Stimulated activated CD4-positive, alpha-beta T cell treated with anti-CD3 and anti-CD28 coated beads, Interleukin-15, amount 100 ng/mL, for 48 hours (primary cell): ENCODE measurements at regions not wholly inside any gene's neighbourhood (a gene's known extent, or its start where the extent isn't known, plus 50 kb on each side); places are given as distances from the start of the nearest gene placed in this dataset.

Experiments
- DNase-seq, 2 donors: peaks; one replicate each; pipeline ENCODE4 v3.0.0-alpha.2; 2020; ENCODE audit warnings: low read depth in 2 of 2

DNA sequence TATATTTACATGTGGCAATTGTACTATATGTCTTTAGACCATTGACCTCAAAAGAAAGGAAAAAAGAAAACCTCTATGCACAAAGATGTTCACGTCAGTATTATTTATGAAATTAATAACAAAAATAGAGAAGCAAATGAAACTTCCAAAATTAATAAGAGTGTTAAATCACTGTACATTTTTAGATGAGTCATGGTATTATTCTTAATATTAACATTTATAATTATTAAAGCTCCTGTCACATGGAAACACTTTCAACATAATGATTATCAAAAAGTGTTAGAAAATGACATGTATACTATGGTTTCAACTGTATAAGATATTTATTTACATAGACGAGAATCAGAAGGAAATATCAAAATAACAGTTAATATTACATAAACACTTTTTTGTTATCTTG, 324.9 kb upstream of the RUNX1 start:
- DNase-seq: no peak

DNA sequence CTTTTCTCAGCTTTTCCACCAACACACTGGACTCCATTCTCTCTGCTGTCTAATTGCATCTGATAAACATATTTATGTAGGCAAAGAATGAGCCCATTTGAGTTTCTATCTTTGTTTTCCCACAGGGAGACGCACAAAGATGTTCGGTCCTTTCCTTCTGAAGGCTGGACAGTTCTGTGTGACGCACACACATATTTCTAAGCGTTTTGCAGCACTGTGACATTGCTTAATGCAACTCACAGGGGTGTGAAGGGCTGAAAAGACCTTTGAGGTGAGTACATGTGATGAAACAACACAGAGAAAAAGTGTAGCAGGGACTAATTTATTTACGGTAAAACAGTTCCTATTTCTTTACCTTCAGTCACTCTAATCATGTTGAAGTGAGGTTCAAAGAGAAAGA, 323.1 kb upstream of the RUNX1 start:
- DNase-seq: no peak

DNA sequence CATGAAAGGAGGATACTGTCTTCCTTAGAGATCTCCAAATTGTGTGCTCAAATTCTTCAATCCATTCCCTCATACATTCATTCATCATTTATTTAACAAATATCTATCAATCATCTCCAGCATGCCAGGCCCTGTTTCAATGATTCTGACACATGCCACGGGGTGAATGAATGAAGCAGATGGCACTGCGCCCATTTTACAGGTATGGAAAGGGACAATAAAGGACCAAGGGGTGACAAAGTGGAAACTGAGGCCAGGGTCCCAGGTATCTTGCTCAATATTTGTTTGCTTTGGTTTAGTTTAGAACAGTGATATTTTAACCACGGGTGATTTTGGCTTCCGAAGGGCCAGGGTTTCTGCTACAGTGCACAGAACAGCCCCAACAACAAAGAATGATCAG, 321.6 kb upstream of the RUNX1 start:
- no peak for DNase-seq

DNA sequence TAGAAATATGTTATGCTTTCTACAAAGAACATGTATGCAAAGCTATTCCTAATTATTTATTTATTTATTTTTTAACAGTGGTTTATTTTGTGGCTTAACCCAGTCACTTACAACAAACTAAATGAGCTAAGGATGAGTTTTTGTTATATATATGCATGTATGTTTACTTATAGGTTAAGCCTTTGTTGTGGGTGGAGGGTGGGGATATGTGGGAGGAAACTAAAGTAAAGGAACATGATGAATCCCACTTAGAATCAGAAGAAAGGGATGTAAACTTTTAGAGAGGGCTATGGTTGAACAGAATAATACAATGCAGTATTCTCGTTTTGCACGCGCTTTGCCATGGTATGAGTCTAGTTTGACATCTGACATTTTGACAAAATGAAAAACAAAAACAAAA, 321.0 kb upstream of the RUNX1 start:
- no peak for DNase-seq

DNA sequence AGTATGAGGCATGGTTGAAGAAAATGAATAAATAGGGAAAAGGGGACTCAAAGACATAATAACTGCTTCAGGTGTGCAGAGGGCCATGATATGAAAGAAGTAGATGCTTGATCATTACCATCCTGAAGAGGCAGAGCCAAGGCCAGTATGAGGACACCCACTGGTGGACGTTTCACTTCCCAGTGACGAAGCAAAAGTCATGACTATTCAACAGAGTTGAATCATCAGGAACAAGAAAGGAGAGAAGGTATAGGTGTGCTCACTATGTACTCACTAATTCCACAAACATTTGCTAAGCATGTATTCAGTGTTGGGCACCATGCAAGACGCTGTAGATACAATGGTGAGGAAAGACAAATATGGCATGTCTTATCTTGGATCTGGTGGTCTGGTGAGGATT, 319.2 kb upstream of the RUNX1 start:
- no peak for DNase-seq

DNA sequence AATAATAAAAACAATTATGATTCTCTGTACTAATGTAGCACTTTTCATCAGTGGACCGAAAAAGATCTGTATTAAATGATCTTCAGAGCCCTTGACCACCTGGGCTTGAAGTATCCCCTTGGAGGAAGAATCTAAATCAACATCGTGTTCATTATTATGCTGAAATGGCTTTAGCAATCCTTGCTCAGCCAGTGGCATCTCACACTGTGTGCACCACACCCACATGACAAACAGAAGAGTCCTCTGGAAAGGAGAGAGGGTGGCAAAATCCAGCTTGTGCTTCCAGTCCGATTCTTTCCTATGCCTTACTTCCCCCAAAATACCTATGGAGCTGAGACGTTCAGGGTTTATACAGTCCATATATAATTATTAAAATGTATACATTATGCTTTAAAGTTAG, 318.5 kb upstream of the RUNX1 start:
- DNase-seq: no peak

DNA sequence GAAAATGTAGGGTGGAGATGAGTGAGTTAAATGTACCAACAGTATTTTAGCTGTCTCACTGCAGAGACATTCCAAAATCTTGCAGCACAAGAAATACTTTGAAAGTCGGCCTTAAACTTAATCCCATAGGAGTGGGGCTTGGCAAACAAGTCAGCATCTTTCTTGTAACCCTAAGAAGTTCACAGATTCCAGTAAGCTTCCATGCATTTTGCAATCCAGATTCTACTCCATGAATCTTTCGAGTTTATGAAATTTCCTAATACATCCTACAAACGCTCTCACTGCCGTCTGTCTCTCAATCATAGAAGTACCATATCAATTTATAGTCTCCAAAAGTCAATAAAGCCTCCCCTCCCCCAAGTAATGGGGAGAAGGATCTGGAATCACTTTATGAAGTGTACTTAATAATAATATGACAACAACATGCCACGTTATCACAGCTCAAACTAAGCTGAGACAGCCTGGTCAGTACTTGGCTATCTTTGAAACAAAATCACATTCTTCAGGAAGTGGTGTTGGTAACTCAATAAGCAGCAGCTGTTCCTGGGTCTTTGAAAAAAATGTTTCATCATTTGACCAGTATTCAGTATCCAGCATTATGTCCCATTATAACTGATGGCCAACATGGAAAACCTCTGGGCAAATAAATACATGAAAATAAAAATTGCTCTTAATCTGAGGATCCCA, 317.4 kb upstream of the RUNX1 start:
- DNase-seq: no peak

DNA sequence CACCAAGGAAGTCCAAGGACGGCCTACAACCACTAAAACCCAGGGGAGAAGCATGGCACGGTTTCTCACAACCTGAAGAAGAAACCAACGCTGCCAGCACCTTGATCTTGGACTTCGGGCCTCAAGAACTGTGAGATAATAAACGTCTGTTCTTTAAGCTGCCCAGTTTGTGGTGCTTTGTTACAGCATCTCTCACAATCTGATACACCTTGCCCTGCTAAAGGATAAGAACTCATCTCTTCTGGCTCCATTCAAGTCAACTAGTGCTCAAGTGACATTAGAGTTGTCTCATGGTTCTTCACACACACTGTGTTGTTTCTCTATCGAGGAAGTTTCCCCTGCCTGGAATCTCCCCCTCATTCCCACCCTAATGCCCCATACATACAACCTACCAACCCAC, 314.4 kb upstream of the RUNX1 start:
- no peak for DNase-seq

DNA sequence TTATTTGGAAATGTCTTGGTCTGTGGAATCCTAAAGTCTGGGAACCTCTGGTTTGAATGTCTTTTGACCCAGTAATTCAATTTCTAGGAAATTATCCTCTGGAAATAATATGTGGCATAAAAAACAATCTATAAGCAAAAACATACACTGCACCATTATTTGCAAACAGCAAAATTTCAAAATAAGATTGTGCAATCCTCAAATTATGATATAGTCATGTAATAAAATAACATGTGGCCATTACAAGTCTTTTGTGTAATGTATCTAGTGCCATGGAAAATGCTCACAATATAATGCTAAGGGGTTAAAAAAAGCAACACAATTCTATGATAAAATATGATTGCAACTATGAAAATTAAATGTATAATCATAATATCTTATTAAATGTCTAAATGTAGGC, 312.9 kb upstream of the RUNX1 start:
- DNase-seq: no peak

DNA sequence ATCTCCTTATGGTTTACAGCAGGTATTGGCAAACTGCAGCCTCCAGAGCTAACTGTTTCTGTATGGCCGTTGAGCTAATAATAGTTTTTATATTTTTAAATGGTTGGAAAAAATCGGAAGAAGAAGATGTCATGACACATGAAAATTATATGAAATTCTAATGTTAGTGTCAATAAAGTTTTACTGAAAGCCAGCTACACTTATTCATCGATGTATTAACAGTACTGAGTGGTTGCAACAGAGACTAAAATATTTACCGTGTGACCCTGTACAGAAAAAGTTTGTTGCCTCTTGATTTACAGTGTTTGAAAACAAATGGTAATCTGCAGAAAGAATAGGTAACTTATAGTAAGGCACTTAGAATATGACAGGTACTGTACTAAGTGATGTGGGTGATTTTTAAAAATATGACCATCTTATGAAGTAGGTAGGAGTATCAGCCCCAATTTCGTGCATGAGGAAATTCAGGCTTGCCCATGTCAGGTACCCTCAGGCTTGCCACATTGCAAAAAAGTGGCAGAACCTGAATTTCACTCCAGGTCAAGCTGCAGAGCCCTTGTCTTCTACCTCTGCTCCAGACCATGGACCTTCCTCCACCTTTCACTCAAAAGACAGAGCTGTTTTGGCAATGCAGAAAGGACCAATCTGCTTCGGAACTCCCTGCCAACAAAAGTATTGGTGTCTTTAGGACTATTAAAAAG, 311.9 kb upstream of the RUNX1 start:
- no peak for DNase-seq

DNA sequence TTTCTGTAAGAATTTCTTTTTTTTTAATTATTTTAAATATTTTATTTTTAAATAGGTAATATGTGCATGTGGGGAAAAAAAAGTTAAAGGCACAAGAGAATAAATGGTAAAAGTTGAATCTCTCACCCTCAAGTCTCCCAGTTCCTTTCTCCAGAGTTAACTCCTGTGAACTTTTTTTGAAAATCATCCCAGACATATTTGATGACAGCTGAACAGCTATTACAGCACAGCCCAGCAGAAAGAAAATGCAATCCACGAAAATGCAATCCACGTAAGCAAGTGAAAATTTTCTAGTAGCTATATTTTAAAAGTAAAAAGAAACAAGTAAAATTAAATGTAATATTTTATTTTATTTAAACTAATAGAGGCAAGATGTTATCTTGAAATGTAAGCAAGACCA, 310.0 kb upstream of the RUNX1 start:
- no peak for DNase-seq

DNA sequence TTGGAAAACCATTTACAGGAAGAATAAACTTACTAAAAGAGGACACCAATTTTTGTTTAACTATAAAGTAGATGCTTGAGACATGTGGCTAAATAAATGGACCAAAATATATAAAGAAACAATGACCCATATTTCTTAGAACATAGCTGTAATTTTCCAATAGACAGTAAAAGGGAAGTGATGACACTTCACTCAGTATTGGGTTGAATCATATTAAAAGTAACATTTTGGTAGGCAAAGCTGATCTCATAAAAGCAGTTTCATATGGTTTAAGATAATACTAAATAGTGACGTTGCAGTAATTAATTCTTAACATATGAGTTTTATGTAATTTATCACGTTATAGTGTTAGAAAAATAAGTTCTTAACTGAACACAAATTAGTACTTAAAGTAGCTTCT, 308.9 kb upstream of the RUNX1 start:
- no peak for DNase-seq

DNA sequence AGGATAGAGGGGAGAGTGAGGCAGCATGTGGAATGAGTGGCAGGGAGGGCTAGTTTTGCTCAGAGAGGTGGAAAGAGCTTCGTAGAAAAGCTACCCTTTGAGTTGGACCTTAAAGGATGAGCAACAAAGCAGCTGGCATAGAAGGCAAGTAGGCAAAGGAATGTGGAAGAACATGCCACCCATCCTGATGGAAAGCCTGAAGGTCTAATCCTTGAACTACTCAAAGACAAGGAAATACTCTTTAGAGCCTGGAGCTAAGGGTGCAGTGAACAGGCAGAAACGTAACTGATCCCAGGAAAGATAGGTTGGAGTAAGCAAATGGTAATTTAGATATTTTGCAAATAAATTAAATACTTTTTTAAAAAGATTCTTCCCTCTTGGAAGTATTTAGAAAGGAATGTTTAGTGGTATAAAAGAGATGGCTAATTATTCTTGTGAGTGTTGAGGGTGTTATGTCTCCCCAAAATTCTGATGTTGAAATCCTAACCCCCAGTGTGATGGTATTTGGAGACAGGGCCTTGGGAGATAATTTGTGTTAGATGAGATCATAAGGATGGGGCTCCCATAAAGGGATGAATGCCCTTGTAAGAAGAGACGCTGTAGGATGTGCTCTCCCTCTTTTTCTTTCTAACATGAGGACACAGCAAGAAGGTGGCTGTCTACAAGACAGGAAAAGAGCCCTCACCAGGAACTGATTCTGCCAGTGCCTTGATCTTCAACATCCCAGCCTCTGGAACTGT, 308.1 kb upstream of the RUNX1 start:
- no peak for DNase-seq

DNA sequence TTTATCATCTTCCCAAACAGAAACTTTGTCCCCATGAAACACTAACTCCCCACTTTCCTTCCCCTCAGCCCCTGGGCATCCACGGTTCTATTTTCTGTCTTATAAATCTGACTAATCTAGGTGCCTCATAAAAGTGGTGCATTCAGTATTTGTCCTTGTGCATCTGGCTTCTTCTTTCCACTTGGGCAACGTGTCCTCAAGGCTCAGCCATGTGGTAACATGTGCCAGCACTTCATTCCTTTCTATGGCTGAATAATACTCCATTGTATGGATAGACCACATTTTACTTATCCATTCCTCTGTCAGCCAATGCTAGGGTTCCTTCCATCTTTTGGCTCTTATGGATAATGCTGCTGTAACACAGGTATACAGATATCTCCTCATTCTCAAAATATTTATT, 305.0 kb upstream of the RUNX1 start:
- DNase-seq: no peak

DNA sequence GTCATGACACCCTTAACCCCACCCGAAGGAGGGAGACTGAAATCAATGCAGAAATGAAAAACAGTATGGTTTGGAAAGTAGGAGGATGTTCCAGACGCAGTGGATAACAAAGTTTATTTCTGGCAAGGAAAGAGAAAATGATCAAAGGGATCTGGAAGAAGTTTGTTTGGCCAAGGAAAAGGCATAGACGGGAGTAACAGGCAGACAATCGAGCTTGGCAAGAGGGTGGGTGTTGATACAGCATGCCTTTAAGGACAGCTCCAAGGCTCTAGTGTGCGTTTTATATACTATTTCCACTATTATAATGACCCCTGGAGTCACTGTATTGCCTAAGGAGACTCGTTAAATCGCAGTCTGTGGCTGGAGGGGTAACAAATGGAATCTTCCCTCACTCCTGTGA, 303.7 kb upstream of the RUNX1 start:
- no peak for DNase-seq

DNA sequence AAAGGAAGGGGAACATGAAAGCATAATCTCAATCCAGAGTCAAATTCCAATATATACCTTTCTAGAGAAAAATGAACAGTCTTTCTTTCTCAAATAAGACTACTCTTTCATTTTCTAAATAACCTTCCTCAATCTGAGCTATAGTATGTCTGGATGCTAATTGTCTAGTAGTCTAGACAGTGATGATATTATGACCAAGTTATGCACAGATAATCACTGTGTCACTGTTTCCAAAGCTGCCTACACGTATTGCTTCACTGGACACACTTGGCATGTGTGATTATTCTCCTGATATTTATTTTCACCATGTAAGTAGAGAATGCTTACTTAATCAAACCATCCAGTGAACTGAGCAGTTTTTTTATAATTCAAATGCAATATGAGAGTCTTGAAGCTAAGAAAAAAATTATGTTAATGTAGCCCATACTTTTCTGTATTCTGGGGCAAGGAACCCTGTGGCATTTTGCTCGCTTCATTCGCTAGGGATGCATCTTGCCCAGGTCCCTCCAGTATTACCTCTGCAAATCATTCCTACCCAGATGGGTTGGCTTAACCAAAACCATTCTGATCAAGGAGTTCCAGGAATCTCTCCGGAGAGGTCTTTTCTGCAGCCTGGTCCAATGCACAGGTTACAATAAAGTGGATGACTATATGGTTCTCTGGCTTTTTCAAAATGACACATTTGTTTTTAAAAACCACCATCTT, 303.1 kb upstream of the RUNX1 start:
- no peak for DNase-seq

DNA sequence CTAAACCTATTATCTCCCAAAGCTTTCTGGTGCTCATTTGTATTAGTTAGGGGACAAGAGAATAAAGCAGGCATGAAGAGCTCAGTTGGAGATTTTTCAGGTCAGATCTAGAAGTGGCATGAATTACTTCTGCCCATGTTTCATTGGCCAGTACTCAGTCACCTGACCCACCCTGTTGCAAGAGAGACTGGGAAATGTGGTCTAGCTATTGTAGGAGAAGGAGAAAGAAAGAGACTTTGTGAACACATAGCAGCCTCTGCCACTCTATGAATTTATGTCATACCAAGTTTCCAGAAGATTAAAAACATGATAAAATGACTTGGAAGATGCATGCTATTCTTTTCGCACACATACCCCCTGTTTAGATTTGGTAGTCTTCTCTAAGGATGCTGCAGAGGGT, 302.3 kb upstream of the RUNX1 start:
- DNase-seq: no peak

DNA sequence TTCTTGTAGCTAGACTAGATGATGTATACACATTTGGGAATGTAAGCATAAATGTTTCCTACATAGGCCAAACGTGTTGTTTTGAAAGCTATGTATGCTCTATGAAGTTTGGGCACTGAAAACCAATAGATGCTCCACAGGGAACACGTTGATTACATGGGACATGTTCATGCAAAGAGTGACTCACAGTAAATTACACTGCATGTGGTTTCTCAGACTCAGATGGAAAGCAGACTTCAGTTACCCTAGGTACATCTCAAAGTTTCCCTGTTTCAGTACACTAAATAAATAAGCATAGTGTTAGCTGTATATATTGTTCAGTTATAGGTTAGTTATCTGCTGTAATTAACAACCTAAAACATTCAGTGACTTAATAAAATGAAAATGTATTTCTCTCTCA, 301.9 kb upstream of the RUNX1 start:
- no peak for DNase-seq

DNA sequence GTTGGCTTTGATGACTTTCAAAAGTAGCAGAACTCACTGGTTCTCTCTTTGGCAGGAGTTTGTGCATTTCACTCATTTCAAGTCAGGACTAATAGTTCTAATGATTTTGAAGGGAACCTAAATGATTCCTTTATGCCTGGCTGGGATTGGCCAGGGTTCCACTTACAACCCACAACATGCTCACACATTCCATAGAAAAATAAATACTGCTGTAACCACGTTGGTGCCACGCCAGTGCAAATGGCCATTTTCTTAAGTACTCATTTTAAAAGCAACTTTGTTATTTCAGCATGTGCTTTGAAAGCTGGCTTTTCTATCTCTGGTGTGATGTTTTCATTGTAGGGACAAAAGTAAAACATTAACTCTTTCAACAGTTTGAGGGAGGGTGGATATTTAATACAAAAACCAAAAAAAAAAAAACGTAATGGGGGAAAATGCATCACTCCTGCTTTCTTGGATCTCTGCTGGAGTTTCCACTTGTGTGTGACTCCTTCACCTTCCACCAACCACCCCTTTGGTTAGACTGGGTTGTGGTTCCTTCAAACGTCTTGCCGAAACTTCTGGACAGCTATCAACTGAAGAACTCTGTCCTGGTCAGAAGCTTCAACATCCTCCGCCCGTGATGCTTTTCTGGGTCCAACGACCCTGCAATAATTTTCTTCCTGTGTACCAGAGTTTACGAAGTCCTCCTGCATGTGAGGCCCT, 300.4 kb upstream of the RUNX1 start:
- DNase-seq: no peak

DNA sequence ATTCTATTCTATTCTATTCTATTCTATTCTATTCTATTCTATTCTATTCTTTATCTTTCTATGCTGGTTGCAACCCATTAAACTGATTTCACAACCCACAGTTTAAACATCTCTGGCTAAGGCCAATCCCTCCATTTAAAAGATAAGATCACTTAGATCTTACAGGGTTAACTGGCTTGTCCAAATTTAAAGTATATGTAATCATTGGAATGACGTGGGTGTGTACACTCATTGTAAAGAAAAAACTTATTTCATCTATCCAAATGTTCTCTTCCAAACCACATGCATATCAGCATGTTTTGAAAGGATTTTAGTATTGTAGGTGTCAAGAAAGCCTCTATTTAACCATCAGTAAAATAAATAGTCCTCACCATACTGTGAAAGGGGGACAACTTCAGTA, 299.6 kb upstream of the RUNX1 start:
- no peak for DNase-seq

DNA sequence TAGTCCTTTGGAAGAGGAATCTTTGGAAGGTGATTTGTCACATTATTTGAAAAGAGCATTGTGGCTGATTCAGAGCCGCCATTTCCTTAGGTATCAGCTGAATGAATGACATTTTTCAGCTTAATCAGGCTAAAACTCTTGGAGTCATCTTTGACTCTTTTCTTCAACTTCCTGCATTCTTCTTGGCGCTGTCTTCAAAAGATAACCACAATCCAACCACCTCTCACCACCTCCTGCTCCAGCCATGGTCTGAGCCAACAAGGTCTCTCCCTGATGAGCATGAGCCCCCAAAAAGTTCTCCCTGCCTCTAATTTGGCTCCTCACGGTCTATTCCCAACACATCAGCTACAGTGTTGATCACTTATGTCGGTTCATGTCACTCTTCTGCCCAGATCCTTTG, 297.6 kb upstream of the RUNX1 start:
- no peak for DNase-seq

DNA sequence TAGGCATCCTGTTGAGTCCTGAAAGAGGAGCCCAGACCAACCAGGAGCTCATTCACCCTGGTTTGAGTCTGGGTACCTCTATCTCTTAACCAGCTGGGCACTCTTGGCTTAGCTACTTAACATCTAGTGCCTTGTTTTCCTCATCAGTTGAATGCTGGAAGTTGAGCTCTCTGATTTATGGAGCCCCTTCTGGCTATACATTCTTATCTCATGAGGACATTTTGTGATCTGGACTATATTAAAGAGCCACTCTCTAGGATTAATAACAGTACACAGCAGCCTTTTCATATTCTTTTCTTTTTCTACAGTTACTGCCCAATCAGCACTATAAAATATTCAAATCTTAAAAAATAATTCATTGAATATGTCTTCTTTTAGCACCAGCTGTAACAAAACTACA, 296.9 kb upstream of the RUNX1 start:
- DNase-seq: no peak
